A549 (cell line): ENCODE measurements at regions not wholly inside any gene's neighbourhood (a gene's known extent, or its start where the extent isn't known, plus 50 kb on each side); places are given as distances from the start of the nearest gene placed in this dataset.

ENCODE experiments used
- ATAC-seq, 2 experiments: fragments of 200-7000 bp in 1 of 2; fragments of >200 bp in 1 of 2; cut with Nextera tagmentation in 1 of 2; cut with Tn5 transposase in 1 of 2; 3 replicates each; pipeline versions ENCODE4 v1.8.0 to v1.9.1; 2018 to 2020; ENCODE audit warnings: mild to moderate bottlenecking in 1 of 2, moderate library complexity in 1 of 2
- CTCF ChIA-PET: fragments of 300-600 bp; sonication (Branson Sonifier 250); formaldehyde crosslinking; extraction: SDS; loops from one replicate; lab custom pipeline; 2021; ENCODE audit warnings: antibody characterized with exemption, inconsistent platforms; lab: Yijun Ruan, JAX
- POLR2A ChIA-PET: fragments of 350-600 bp; formaldehyde crosslinking; extraction: SDS; loops from one replicate; lab custom pipeline; 2021; ENCODE audit warnings: antibody characterized with exemption, inconsistent platforms; lab: Yijun Ruan, JAX
- DNase-seq, 2 experiments: peaks; one replicate each; pipeline versions ENCODE4 v3.0.0 to v3.0.0-alpha.2; 2011 to 2016; ENCODE audit warnings: low read depth in 1 of 2, low spot score in 1 of 2
- FAIRE-seq: peaks from 2 replicates; lab custom pipeline; 2011; peaks lifted over from hg19 to GRCh38; lab: Jason Lieb, UNC
- H3K27ac ChIP-seq, 2 experiments: fragments of >200 bp; sonication (Bioruptor Twin); formaldehyde crosslinking; 3 replicates each; pipeline ENCODE4 v1.5.1; 2016 to 2017
- H3K4me1 ChIP-seq: fragments of >200 bp; sonication (Bioruptor Twin); formaldehyde crosslinking; 3 replicates; pipeline ENCODE4 v1.6.1; 2016
- H3K4me2 ChIP-seq: fragments of >200 bp; sonication (Bioruptor Twin); formaldehyde crosslinking; 3 replicates; pipeline ENCODE4 v1.6.1; 2016
- H3K4me3 ChIP-seq: fragments of >200 bp; sonication (Bioruptor Twin); formaldehyde crosslinking; 3 replicates; pipeline ENCODE4 v1.5.1; 2016
- H3K9me3 ChIP-seq: fragments of >200 bp; sonication (Bioruptor Twin); formaldehyde crosslinking; 3 replicates; pipeline ENCODE4 v1.6.1; 2016
- BHLHE40 ChIP-seq: IDR thresholded peaks from 2 replicates; pipeline ENCODE4 v1.6.1; 2012; ENCODE audit warnings: low read depth, low read length, inconsistent platforms
- EHMT2 ChIP-seq: fragments of 200-600 bp; sonication (generic); IDR thresholded peaks from 2 replicates; pipeline ENCODE4 v1.6.1; 2016; ENCODE audit warnings: antibody characterized with exemption, low read depth, mild to moderate bottlenecking, moderate library complexity
- EP300 ChIP-seq, 2 experiments: fragments of >200 bp; sonication (Bioruptor Twin); formaldehyde crosslinking; IDR thresholded peaks; 2 replicates in 1 of 2; 3 replicates in 1 of 2; pipeline ENCODE4 v1.6.1; 2016 to 2017
- HEYL ChIP-seq: fragments of 250-450 bp; sonication (Bioruptor Pico); IDR thresholded peaks from 2 replicates; pipeline ENCODE4 v1.8.0; 2021; ENCODE audit warnings: mild to moderate bottlenecking, moderate library complexity
- HOXB13 ChIP-seq: fragments of 250-450 bp; sonication (Bioruptor Pico); IDR thresholded peaks from 2 replicates; pipeline ENCODE4 v1.5.0; 2020; ENCODE audit warnings: low read depth, mild to moderate bottlenecking, moderate library complexity
- KDM1A ChIP-seq: fragments of 200-600 bp; sonication (generic); IDR thresholded peaks from 2 replicates; pipeline ENCODE4 v1.6.1; 2016; ENCODE audit warnings: low read depth, mild to moderate bottlenecking
- MAZ ChIP-seq: fragments of 150-350 bp; IDR thresholded peaks from 2 replicates; pipeline ENCODE4 v1.6.1; 2014; ENCODE audit warnings: antibody characterized with exemption, low read depth, low read length, borderline replicate concordance
- NPAS2 ChIP-seq: fragments of 250-450 bp; sonication (Bioruptor Pico); IDR thresholded peaks from 2 replicates; pipeline ENCODE4 v1.8.0; 2022; ENCODE audit warnings: mild to moderate bottlenecking, moderate library complexity, borderline replicate concordance
- NR3C1 ChIP-seq: fragments of >200 bp; sonication (Bioruptor Twin); formaldehyde crosslinking; IDR thresholded peaks from 3 replicates; pipeline ENCODE4 v1.6.1; 2017
- PHF8 ChIP-seq: fragments of 200-600 bp; sonication (generic); IDR thresholded peaks from 2 replicates; pipeline ENCODE4 v1.6.1; 2016; ENCODE audit warnings: low read depth, mild to moderate bottlenecking, antibody characterized with exemption, moderate library complexity, borderline replicate concordance
- RCOR1 ChIP-seq: fragments of 150-350 bp; IDR thresholded peaks from 2 replicates; pipeline ENCODE4 v1.6.1; 2014; ENCODE audit warnings: antibody characterized with exemption, low read length, low read depth
- TP53 ChIP-seq: fragments of 250-450 bp; sonication (Bioruptor Pico); IDR thresholded peaks from 2 replicates; pipeline ENCODE4 v1.5.0; 2021; ENCODE audit warnings: mild to moderate bottlenecking, moderate library complexity
- ZFP36 ChIP-seq: fragments of 450-650 bp; IDR thresholded peaks from 2 replicates; pipeline ENCODE4 v1.6.1; 2014; ENCODE audit warnings: borderline replicate concordance; ENCODE audit not compliant: partially characterized antibody
- ZSCAN20 ChIP-seq: fragments of 250-450 bp; sonication (Bioruptor Pico); IDR thresholded peaks from 2 replicates; pipeline ENCODE4 v1.8.0; 2022; ENCODE audit warnings: mild to moderate bottlenecking, moderate library complexity
- WGBS: methylation state at CpG from one replicate; pipeline ENCODE4 v1.1.6; 2017; ENCODE audit errors: missing lambda C conversion rate; 5-methylcytosine and 5-hydroxymethylcytosine counted together
- TF ChIP-seq, protein P1 (sequence below): fragments of 150-350 bp; IDR thresholded peaks from 2 replicates; pipeline ENCODE4 v1.6.1; 2014; ENCODE audit warnings: low read depth, mild to moderate bottlenecking, low read length
- TF ChIP-seq, protein P2 (sequence below): IDR thresholded peaks from 2 replicates; pipeline ENCODE4 v1.6.1; 2012
- TF ChIP-seq, protein P3 (sequence below): IDR thresholded peaks from 2 replicates; pipeline ENCODE4 v1.6.1; 2012
- TF ChIP-seq, protein P4 (sequence below): fragments of 250-450 bp; sonication (Bioruptor Pico); IDR thresholded peaks from 2 replicates; pipeline ENCODE4 v1.5.0; 2021; ENCODE audit warnings: mild to moderate bottlenecking, moderate library complexity, borderline replicate concordance
- TF ChIP-seq, protein P5 (sequence below): fragments of >200 bp; sonication (Bioruptor Twin); formaldehyde crosslinking; IDR thresholded peaks from 3 replicates; pipeline ENCODE4 v1.5.1; 2016

DNA sequence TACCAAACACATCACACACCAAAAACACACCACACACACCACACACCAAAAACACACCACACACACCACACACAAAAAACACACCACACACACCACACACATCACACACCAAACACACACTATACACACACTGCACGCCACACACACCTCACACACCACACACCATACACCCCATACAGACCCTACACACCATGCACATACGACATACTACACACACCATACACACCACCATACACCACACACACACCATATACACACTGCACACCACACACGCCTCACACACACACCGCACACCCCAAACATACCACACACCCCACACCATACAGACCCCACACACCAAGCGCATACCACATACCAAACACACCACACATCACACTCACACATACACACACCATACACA is 226.9 kb upstream of the PKN2 start:
- ATAC-seq, result no peak
- no peak for FAIRE-seq
- ChIA-PET CTCF (no interaction called here), POLR2A (no interaction called here)
- Histone ChIP-seq H3K4me1 (no peaks in the 10 kb centered on the region), H3K4me3 (no peak overlapping the region), H3K9me3 (no peaks in the 10 kb centered on the region), H3K4me2 (no peak overlapping the region)
- TF ChIP-seq, protein P1, sequence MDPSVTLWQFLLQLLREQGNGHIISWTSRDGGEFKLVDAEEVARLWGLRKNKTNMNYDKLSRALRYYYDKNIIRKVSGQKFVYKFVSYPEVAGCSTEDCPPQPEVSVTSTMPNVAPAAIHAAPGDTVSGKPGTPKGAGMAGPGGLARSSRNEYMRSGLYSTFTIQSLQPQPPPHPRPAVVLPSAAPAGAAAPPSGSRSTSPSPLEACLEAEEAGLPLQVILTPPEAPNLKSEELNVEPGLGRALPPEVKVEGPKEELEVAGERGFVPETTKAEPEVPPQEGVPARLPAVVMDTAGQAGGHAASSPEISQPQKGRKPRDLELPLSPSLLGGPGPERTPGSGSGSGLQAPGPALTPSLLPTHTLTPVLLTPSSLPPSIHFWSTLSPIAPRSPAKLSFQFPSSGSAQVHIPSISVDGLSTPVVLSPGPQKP, result no peak
- TF ChIP-seq PHF8 (no peak), EP300 (IDR thresholded peaks at IDR 0.05) (no peak), KDM1A (no peak), EHMT2 (no peak), MAZ (no peak)
- TF ChIP-seq, protein P2, sequence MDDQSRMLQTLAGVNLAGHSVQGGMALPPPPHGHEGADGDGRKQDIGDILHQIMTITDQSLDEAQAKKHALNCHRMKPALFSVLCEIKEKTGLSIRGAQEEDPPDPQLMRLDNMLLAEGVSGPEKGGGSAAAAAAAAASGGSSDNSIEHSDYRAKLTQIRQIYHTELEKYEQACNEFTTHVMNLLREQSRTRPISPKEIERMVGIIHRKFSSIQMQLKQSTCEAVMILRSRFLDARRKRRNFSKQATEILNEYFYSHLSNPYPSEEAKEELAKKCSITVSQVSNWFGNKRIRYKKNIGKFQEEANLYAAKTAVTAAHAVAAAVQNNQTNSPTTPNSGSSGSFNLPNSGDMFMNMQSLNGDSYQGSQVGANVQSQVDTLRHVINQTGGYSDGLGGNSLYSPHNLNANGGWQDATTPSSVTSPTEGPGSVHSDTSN, result no peak
- TF ChIP-seq, all 56 proteins: peak for 0
- DNase-seq, result no peak
- 42% methylated on average over 5 of the region's 5 CpGs for WGBS
- no peak overlapping the region for H3K27ac ChIP-seq

DNA sequence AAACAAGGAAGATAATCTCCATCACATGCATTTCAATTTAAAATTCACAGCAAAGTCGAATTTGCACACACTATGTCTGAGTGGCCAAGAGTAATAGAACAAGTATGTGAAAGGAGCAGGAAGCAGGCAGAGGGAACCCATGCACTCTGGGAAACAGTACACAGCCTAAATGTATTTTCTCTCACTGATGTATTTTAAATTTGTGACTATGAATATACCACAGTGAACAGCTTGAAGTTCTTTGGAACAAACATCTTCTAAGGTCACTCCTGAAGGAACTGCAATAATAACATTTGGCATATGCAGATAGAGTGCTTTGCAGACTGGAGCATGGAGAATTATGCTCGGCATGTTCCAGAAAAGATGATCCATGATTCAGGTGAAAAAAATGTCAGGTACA is 223.1 kb upstream of the PKN2 start:
- CTCF ChIA-PET, result no interaction called here

More for the DNA sequence above, 223.1 kb upstream of the PKN2 start:
- H3K9me3 ChIP-seq, result no peaks in the 10 kb centered on the region
- POLR2A ChIA-PET, result no interaction called here
- no peak for TF ChIP-seq RCOR1
- no peak for TF ChIP-seq BHLHE40
- TF ChIP-seq, protein P3, sequence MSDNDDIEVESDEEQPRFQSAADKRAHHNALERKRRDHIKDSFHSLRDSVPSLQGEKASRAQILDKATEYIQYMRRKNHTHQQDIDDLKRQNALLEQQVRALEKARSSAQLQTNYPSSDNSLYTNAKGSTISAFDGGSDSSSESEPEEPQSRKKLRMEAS, result no peak
- TF ChIP-seq, protein P4, sequence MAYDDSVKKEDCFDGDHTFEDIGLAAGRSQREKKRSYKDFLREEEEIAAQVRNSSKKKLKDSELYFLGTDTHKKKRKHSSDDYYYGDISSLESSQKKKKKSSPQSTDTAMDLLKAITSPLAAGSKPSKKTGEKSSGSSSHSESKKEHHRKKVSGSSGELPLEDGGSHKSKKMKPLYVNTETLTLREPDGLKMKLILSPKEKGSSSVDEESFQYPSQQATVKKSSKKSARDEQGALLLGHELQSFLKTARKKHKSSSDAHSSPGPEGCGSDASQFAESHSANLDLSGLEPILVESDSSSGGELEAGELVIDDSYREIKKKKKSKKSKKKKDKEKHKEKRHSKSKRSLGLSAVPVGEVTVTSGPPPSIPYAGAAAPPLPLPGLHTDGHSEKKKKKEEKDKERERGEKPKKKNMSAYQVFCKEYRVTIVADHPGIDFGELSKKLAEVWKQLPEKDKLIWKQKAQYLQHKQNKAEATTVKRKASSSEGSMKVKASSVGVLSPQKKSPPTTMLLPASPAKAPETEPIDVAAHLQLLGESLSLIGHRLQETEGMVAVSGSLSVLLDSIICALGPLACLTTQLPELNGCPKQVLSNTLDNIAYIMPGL (CRISPR knock-in tag), result no peak
- no peak for TF ChIP-seq NPAS2
- no peak for TF ChIP-seq TP53 (CRISPR knock-in tag)
- TF ChIP-seq HEYL (CRISPR knock-in tag), result no peak
- TF ChIP-seq, protein P1, result no peak
- no peak for TF ChIP-seq HOXB13 (CRISPR knock-in tag)
- TF ChIP-seq ZSCAN20 (CRISPR knock-in tag), result no peak
- no peak for TF ChIP-seq ZFP36
- TF ChIP-seq, protein P5, sequence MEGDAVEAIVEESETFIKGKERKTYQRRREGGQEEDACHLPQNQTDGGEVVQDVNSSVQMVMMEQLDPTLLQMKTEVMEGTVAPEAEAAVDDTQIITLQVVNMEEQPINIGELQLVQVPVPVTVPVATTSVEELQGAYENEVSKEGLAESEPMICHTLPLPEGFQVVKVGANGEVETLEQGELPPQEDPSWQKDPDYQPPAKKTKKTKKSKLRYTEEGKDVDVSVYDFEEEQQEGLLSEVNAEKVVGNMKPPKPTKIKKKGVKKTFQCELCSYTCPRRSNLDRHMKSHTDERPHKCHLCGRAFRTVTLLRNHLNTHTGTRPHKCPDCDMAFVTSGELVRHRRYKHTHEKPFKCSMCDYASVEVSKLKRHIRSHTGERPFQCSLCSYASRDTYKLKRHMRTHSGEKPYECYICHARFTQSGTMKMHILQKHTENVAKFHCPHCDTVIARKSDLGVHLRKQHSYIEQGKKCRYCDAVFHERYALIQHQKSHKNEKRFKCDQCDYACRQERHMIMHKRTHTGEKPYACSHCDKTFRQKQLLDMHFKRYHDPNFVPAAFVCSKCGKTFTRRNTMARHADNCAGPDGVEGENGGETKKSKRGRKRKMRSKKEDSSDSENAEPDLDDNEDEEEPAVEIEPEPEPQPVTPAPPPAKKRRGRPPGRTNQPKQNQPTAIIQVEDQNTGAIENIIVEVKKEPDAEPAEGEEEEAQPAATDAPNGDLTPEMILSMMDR, result no peak
- no peak for TF ChIP-seq NR3C1
- TF ChIP-seq, all 56 proteins: peak for 0
- DNase-seq (no peak), ATAC-seq (no peak), FAIRE-seq (no peak)
- WGBS, result 44% methylated on average over 2 of the region's 2 CpGs
- H3K4me3 ChIP-seq, result no peak overlapping the region
- H3K4me1 ChIP-seq, result no peaks in the 10 kb centered on the region
- no peak overlapping the region for H3K27ac ChIP-seq
- H3K4me2 ChIP-seq, result no peak overlapping the region
